SU-DHL-6 (cell line): ENCODE measurements at regions not wholly inside any gene's neighbourhood (a gene's known extent, or its start where the extent isn't known, plus 50 kb on each side); places are given as distances from the start of the nearest gene placed in this dataset.

Experiments used
- H2AFZ ChIP-seq: fragments of 200-600 bp; sonication (generic); 2 replicates; pipeline ENCODE4 v1.6.1; 2014; ENCODE audit warnings: low read depth, mild to moderate bottlenecking, moderate library complexity, mixed read lengths, antibody characterized with exemption, low read length; ENCODE audit not compliant: severe bottlenecking
- H3F3A ChIP-seq: fragments of 200-600 bp; shearing (Covaris generic); 2 replicates; pipeline ENCODE4 v1.6.0; 2016; ENCODE audit warnings: antibody characterized with exemption, mild to moderate bottlenecking; ENCODE audit not compliant: insufficient read depth
- H3K27ac ChIP-seq: fragments of 200-600 bp; sonication (generic); 2 replicates; pipeline ENCODE4 v1.5.1; 2016; ENCODE audit warnings: low read depth, mild to moderate bottlenecking, low read length, moderate library complexity, mixed read lengths
- H3K27me3 ChIP-seq: fragments of 200-600 bp; sonication (generic), shearing (Covaris generic); 2 replicates; pipeline ENCODE4 v1.6.0; 2014; ENCODE audit warnings: mild to moderate bottlenecking, low read length
- H3K36me3 ChIP-seq: fragments of 200-600 bp; sonication (generic); 2 replicates; pipeline ENCODE4 v1.6.1; 2014; ENCODE audit warnings: mild to moderate bottlenecking, low read length, mixed read lengths
- H3K4me2 ChIP-seq: fragments of 300-600, 200-600 bp; shearing (Covaris generic), sonication (generic); 2 replicates; pipeline ENCODE4 v1.6.0; 2014; ENCODE audit warnings: low read length, low read depth, mild to moderate bottlenecking; ENCODE audit not compliant: poor library complexity, severe bottlenecking
- H3K4me3 ChIP-seq: fragments of 200-600 bp; sonication (generic); 2 replicates; pipeline ENCODE4 v1.5.1; 2014; ENCODE audit warnings: antibody characterized with exemption, low read length, mild to moderate bottlenecking, mixed read lengths; ENCODE audit not compliant: insufficient read depth, poor library complexity, severe bottlenecking
- H3K79me2 ChIP-seq: fragments of 200-600 bp; sonication (generic); 2 replicates; pipeline ENCODE4 v1.6.1; 2014; ENCODE audit warnings: mild to moderate bottlenecking, low read length, moderate library complexity; ENCODE audit not compliant: insufficient read depth
- H3K9ac ChIP-seq: fragments of 200-600 bp; sonication (generic); 2 replicates; pipeline ENCODE4 v1.7.0; 2014; ENCODE audit warnings: mild to moderate bottlenecking, low read length
- H3K9me2 ChIP-seq: fragments of 200-600 bp; sonication (generic); replicated peaks from 2 replicates; pipeline ENCODE4 v1.6.1; 2014; ENCODE audit warnings: low read length; ENCODE audit not compliant: insufficient read depth
- H3K9me3 ChIP-seq: fragments of 200-600 bp; sonication (generic); 2 replicates; pipeline ENCODE4 v1.6.1; 2014; ENCODE audit warnings: low read length, mixed read lengths; ENCODE audit not compliant: insufficient read depth
- H4K20me1 ChIP-seq: fragments of 200-600 bp; sonication (generic); 2 replicates; pipeline ENCODE4 v1.6.1; 2014; ENCODE audit warnings: low read depth, mild to moderate bottlenecking, antibody characterized with exemption, low read length, moderate library complexity, mixed read lengths
- EZH2phosphoT487 ChIP-seq: fragments of 200-600 bp; sonication (generic), shearing (Covaris generic); conservative IDR thresholded peaks from 2 replicates; pipeline ENCODE4 v1.6.1; 2018; ENCODE audit warnings: mild to moderate bottlenecking, antibody characterized with exemption, low read length, moderate library complexity, mixed read lengths
- TF ChIP-seq, protein P1 (sequence below): fragments of 200-600 bp; sonication (generic); IDR thresholded peaks from one replicate; pipeline ENCODE4 v1.5.1; 2017; ENCODE audit warnings: antibody characterized with exemption, mild to moderate bottlenecking, low read length, moderate library complexity; ENCODE audit not compliant: insufficient read depth, poor library complexity, severe bottlenecking

DNA sequence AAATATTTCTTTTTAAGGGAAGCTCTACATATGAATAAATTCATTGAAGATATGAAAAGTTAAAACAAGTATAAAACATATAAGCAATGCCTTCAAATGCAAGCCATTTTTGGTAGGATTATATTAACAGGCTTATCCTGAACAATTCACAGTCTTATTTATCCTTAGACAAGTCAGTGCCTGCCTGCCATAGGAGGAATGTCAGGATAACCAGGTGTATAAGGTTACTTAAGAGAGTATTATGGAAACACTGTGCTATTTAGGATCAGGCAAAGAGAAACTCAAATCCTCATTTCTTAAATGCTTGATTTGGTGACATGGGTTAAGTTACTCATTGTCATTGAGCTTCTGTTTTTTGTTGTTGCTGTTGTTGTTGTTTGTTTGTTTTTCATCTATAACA lies 2029.9 kb upstream of the AGA start:
- Histone ChIP-seq H2AFZ (no peak overlapping the region), H3F3A (no peaks in the 10 kb centered on the region), H3K27ac (no peak overlapping the region), H3K4me3 (no peak overlapping the region), H3K79me2 (no peaks in the 10 kb centered on the region), H3K4me2 (no peak overlapping the region), H3K27me3 (no peaks in the 10 kb centered on the region), H3K9ac (no peak overlapping the region), H3K9me2 (no peaks in the 10 kb centered on the region), H4K20me1 (no peaks in the 10 kb centered on the region), H3K9me3 (no peaks in the 10 kb centered on the region), H3K36me3 (no peaks in the 10 kb centered on the region)
- no peak for TF ChIP-seq EZH2phosphoT487
- TF ChIP-seq, protein P1, sequence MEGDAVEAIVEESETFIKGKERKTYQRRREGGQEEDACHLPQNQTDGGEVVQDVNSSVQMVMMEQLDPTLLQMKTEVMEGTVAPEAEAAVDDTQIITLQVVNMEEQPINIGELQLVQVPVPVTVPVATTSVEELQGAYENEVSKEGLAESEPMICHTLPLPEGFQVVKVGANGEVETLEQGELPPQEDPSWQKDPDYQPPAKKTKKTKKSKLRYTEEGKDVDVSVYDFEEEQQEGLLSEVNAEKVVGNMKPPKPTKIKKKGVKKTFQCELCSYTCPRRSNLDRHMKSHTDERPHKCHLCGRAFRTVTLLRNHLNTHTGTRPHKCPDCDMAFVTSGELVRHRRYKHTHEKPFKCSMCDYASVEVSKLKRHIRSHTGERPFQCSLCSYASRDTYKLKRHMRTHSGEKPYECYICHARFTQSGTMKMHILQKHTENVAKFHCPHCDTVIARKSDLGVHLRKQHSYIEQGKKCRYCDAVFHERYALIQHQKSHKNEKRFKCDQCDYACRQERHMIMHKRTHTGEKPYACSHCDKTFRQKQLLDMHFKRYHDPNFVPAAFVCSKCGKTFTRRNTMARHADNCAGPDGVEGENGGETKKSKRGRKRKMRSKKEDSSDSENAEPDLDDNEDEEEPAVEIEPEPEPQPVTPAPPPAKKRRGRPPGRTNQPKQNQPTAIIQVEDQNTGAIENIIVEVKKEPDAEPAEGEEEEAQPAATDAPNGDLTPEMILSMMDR = no peak

DNA sequence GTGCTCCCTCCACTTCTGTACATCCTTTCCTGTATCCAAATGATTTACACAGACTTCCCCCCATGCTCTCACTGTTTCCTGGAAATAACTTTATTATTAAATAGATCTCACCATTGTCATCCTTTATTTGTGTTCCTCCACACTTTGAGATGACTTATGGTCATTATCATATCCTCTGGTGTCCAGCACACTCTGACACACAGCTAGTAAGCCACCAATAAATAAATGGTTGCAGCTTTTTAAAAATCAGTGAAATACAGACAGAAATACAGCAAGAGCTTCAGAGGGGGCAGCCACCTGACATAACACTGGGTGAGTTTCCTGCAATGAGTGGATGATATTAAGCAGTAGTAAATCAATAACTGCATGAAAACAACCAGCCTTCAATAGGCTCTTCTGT lies 2036.4 kb upstream of the AGA start:
- H3K9ac ChIP-seq = no peak overlapping the region
- H3K9me2 ChIP-seq = no peaks in the 10 kb centered on the region
- H3F3A ChIP-seq = no peaks in the 10 kb centered on the region
- H3K27me3 ChIP-seq = no peaks in the 10 kb centered on the region
- no peaks in the 10 kb centered on the region for H3K9me3 ChIP-seq
- no peaks in the 10 kb centered on the region for H3K36me3 ChIP-seq
- TF ChIP-seq, protein P1 = no peak
- TF ChIP-seq EZH2phosphoT487 = no peak
- H3K4me2 ChIP-seq = no peak overlapping the region
- no peak overlapping the region for H3K27ac ChIP-seq
- no peak overlapping the region for H3K4me3 ChIP-seq
- H3K79me2 ChIP-seq = no peaks in the 10 kb centered on the region
- H4K20me1 ChIP-seq = no peaks in the 10 kb centered on the region
- H2AFZ ChIP-seq = no peak overlapping the region

DNA sequence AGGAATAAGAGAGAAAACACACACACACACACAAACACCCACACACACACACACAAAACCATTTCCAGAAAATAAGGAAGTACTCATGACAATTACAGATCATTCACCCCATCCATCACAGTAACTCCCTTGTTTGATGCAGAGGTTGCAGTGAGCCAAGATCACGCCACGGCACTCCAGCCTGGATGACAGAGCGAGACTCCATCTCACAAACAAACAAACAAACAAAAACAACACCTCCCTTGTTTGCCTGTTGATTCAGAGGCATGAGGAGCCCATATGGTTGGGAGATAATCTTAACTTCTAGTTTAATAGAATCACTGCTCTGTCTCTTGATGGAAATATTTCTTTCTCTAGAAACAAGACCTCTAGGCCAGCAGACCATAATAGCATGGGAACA lies 2043.5 kb upstream of the AGA start:
- H4K20me1 ChIP-seq = no peaks in the 10 kb centered on the region
- no peak overlapping the region for H2AFZ ChIP-seq
- H3K27me3 ChIP-seq = no peaks in the 10 kb centered on the region
- TF ChIP-seq, protein P1 = no peak
- no peak for TF ChIP-seq EZH2phosphoT487
- no peak overlapping the region for H3K4me3 ChIP-seq
- H3F3A ChIP-seq = no peaks in the 10 kb centered on the region
- no peak overlapping the region for H3K4me2 ChIP-seq
- no peak overlapping the region for H3K27ac ChIP-seq
- no peak overlapping the region for H3K9ac ChIP-seq
- no peaks in the 10 kb centered on the region for H3K79me2 ChIP-seq
- H3K9me3 ChIP-seq = no peaks in the 10 kb centered on the region
- no peaks in the 10 kb centered on the region for H3K36me3 ChIP-seq
- H3K9me2 ChIP-seq = no peaks in the 10 kb centered on the region
